HCT116 (cell line): ENCODE measurements at regions not wholly inside any gene's neighbourhood (a gene's known extent, or its start where the extent isn't known, plus 50 kb on each side); places are given as distances from the start of the nearest gene placed in this dataset.

Experiments
- CTCF ChIP-seq, 3 experiments: fragments of 200-600 bp in 1 of 3; sonication (generic) in 1 of 3; IDR thresholded peaks in 2 of 3; conservative IDR thresholded peaks in 1 of 3; 2 replicates each; pipeline ENCODE4 v1.5.1; 2012 to 2017; ENCODE audit warnings: low read depth in 2 of 3, low read length in 2 of 3, antibody characterized with exemption in 1 of 3, borderline replicate concordance in 1 of 3, control low read depth in 1 of 3, mild to moderate bottlenecking in 1 of 3, mixed read lengths in 1 of 3, mixed run types in 1 of 3, moderate library complexity in 1 of 3; ENCODE audit not compliant: insufficient read depth in 1 of 3
- EZH2phosphoT487 ChIP-seq: fragments of 200-600 bp; IDR thresholded peaks from 2 replicates; pipeline ENCODE4 v1.6.1; 2018; ENCODE audit warnings: antibody characterized with exemption, borderline replicate concordance
- POLR2A ChIP-seq: IDR thresholded peaks from 2 replicates; pipeline ENCODE4 v1.7.0; 2011; ENCODE audit warnings: borderline replicate concordance; ENCODE audit not compliant: insufficient read depth, insufficient read length; ENCODE audit errors: extremely low read depth
- TF ChIP-seq, protein P1 (sequence below): IDR thresholded peaks from 2 replicates; pipeline ENCODE4 v1.6.1; 2011; ENCODE audit warnings: mild to moderate bottlenecking, low read length, moderate library complexity; ENCODE audit not compliant: insufficient replicate concordance; ENCODE audit errors: extremely low read depth

DNA sequence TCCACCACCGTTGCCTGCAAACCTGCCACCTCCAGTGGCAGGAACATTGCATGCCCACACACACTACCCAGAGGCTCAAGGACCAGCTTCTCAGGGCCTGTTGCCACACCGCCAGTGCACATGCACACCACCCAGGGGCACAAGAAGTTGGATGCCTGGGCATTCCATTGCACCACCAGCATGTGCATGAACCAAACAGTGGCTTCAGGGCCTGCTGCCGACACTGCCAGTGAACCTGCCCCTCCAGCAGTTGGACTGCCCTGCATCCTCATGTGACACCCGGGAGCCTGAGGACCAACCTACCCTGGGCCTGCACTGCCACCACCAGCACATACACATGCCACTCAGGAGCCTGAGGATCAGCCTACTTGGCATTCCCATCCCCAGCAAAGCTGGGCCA lies 303.7 kb downstream of the KCNJ2 start:
- TF ChIP-seq POLR2A: no peak
- TF ChIP-seq CTCF (IDR thresholded peaks at IDR 0.05 in 2 of 3, conservative IDR thresholded peaks at IDR 0.05 in 1 of 3; ENCODE audit: borderline replicate concordance in 1 of 3, insufficient read depth in 1 of 3, low read depth in 2 of 3, low read length in 2 of 3): no peak
- TF ChIP-seq EZH2phosphoT487: no peak
- TF ChIP-seq, protein P1, sequence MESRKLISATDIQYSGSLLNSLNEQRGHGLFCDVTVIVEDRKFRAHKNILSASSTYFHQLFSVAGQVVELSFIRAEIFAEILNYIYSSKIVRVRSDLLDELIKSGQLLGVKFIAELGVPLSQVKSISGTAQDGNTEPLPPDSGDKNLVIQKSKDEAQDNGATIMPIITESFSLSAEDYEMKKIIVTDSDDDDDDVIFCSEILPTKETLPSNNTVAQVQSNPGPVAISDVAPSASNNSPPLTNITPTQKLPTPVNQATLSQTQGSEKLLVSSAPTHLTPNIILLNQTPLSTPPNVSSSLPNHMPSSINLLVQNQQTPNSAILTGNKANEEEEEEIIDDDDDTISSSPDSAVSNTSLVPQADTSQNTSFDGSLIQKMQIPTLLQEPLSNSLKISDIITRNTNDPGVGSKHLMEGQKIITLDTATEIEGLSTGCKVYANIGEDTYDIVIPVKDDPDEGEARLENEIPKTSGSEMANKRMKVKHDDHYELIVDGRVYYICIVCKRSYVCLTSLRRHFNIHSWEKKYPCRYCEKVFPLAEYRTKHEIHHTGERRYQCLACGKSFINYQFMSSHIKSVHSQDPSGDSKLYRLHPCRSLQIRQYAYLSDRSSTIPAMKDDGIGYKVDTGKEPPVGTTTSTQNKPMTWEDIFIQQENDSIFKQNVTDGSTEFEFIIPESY: no peak
